ENCODE measurements at regions not wholly inside any gene's neighbourhood (a gene's known extent, or its start where the extent isn't known, plus 50 kb on each side); places are given as distances from the start of the nearest gene placed in this dataset.

DNA sequence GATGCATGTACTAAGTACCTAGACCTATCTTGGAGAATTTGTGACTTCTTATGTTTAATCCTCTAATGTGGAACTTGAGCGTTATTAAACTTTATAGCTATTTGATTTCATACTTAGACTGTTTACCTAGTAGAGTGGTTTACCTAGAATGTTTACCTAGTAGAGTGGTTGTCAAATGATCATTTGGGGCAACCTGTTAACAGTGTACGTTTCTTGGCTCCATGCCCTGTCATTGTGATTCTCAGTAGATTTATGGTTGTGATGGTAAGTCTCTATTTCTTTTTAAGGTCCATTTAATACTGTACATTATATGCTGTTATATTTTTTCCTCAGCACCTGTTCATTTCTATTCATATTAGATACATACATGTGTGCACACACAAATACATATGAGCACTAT lies 233.0 kb upstream of the MAD2L1 start:
- TF ChIP-seq, protein P1, sequence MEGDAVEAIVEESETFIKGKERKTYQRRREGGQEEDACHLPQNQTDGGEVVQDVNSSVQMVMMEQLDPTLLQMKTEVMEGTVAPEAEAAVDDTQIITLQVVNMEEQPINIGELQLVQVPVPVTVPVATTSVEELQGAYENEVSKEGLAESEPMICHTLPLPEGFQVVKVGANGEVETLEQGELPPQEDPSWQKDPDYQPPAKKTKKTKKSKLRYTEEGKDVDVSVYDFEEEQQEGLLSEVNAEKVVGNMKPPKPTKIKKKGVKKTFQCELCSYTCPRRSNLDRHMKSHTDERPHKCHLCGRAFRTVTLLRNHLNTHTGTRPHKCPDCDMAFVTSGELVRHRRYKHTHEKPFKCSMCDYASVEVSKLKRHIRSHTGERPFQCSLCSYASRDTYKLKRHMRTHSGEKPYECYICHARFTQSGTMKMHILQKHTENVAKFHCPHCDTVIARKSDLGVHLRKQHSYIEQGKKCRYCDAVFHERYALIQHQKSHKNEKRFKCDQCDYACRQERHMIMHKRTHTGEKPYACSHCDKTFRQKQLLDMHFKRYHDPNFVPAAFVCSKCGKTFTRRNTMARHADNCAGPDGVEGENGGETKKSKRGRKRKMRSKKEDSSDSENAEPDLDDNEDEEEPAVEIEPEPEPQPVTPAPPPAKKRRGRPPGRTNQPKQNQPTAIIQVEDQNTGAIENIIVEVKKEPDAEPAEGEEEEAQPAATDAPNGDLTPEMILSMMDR (IDR thresholded peaks at IDR 0.05; ENCODE audit: low read depth, low read length) = no peak
- no peak overlapping the region for H3K4me3 ChIP-seq (ENCODE audit: low read depth, low read length)

DNA sequence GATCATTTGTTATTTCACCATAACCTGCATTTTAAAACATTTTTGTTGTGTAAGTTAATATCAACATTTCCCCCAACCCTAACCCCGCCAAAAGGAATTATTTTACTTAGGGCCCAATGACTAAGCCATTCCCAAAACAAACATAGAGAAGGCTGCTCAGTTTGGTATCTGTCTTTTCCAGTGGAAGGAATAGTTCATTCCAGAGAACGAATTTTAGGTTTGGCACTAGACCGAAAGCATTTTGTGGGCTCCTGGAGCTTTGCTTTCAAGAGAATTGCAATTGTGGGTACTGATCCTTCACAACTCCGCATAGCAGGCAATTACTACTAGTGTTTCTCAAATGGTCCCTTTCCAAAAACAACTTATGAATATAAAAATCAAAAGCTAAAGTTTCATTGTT lies 226.7 kb upstream of the MAD2L1 start:
- no peak overlapping the region for H3K4me3 ChIP-seq (ENCODE audit: low read depth, low read length)
- TF ChIP-seq, protein P1 (IDR thresholded peaks at IDR 0.05; ENCODE audit: low read depth, low read length) = no peak

DNA sequence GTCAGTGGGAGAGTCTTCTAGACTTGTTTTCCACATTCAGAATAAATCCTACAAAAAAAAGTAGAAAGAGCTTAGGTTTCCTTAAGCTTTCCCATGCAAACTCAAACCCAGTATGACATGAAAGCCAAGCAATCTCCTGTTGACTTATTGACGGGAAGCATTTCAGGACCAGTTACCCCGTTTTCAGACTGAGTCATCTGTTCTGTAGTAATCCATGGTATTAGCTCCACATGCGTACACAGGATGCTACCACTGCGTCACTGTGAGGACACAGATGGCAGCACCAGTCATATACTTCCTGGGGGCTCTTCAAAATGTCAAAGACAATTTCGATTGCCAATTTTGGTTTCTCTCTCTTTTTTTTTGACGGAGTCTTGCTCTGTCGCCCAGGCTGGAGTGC lies 224.9 kb upstream of the MAD2L1 start:
- TF ChIP-seq, protein P1 (IDR thresholded peaks at IDR 0.05; ENCODE audit: low read depth, low read length) = no peak

DNA sequence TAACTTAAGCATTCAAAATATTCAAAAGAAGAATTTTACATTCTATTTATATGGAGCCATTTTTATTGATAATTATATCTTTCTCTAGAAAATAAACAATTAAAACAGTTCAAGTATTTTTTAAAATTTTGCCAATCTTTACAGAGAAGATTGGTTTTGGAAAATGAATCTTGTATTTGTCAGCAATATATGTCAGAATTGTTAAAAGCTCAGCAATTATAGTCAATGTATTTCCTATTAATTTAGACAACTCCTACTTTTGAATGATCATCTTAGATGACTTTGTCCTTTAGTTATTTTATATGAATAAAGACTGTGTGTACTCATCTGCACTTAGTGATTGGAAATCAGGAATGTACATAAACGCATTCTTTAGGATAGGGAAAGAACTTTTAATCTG lies 223.9 kb upstream of the MAD2L1 start:
- TF ChIP-seq, protein P1 (IDR thresholded peaks at IDR 0.05; ENCODE audit: low read depth, low read length) = no peak
- H3K4me3 ChIP-seq (ENCODE audit: low read depth, low read length) = no peak overlapping the region

More for the DNA sequence above, 224.9 kb upstream of the MAD2L1 start:
- no peak overlapping the region for H3K4me3 ChIP-seq (ENCODE audit: low read depth, low read length)

DNA sequence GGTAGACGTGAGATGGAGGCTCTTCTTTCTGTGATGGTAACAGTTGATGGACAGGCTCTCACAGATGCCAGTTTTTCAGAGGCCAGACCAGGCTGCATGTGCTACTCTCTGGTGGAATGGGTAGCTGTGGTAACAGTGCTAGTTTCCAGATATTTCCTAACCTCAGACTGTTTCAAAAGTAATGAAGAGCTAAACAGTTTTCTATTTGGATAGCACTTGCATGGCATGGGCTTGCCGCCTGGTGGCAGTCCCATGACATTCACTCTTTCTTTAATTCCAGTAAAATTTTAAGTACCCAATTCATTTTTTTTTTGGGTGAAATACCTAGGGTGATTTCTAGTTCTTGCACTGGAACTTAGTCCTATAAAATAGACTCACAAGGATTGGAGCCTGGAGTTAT lies 220.2 kb upstream of the MAD2L1 start:
- TF ChIP-seq, protein P1 (IDR thresholded peaks at IDR 0.05; ENCODE audit: low read depth, low read length) = no peak
- H3K4me3 ChIP-seq (ENCODE audit: low read depth, low read length) = no peak overlapping the region

DNA sequence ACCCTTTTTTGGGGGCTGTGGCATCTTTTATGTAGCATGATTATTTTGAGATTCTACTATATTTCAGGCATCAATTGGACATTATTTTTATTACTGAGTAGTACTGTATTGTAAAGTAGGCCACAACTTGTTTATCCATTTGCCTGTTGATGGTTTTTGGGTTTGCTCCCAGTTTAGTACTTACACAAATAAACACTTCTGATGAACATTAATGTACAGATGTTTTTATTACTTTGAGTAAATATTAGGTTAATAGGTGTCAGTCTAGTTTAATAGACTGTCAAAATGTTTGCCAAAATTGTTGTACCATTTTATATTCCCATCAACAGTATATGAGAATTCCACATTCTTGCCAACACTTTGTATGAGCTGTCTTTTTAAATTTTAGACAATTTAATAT lies 214.9 kb upstream of the MAD2L1 start:
- TF ChIP-seq, protein P1 (IDR thresholded peaks at IDR 0.05; ENCODE audit: low read depth, low read length) = no peak
- no peak overlapping the region for H3K4me3 ChIP-seq (ENCODE audit: low read depth, low read length)

DNA sequence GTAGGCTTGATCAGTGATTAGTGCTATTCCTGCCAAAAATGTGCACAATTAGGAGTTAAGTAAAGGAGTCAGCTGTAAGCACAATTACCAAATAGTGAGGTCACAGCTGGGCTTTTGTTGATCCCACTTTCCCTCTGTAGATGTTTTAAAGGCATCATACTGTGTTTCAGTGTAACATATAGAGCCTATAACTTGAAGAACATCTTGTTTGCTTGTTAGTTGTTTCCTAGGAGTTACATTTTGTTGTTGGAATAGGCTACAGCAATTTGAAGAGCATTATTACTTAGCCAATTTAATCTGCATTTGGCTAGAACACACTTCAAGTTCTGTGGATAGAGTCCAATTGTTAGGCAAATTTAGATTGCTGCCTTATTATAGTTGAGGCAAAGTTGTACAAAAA lies 210.7 kb upstream of the MAD2L1 start:
- TF ChIP-seq, protein P1 (IDR thresholded peaks at IDR 0.05; ENCODE audit: low read depth, low read length) = no peak
- no peak overlapping the region for H3K4me3 ChIP-seq (ENCODE audit: low read depth, low read length)
